Esophagus squamous epithelium (tissue), 5 donors: ENCODE measurements at regions not wholly inside any gene's neighbourhood (a gene's known extent, or its start where the extent isn't known, plus 50 kb on each side); places are given as distances from the start of the nearest gene placed in this dataset.
"Not testable (repeated sequence)": the region's sequence is repeated elsewhere in the genome, so short reads cannot be mapped to it uniquely, and the experiment has no call there.

Experiments
- DNase-seq: peaks from one replicate; lab custom pipeline; 2025; lab: John Stamatoyannopoulos, UW
- H3K27ac ChIP-seq, 4 donors: fragments of 200-600 bp; sonication (generic); one replicate each; pipeline ENCODE4 v1.5.1; 2016 to 2019; ENCODE audit warnings: mild to moderate bottlenecking in 1 of 4
- H3K27me3 ChIP-seq, 4 donors: fragments of 200-600 bp; sonication (generic); 1 replicate in 3 of 4; 2 replicates in 1 of 4; pipeline versions ENCODE4 v1.5.1 to v1.6.0; 2017 to 2021; ENCODE audit warnings: antibody characterized with exemption in 1 of 4
- H3K36me3 ChIP-seq, 3 donors: fragments of 200-600 bp; sonication (generic); one replicate each; pipeline ENCODE4 v1.5.1; 2016 to 2019
- H3K4me1 ChIP-seq, 3 donors: fragments of 200-600 bp; sonication (generic); one replicate each; pipeline ENCODE4 v1.5.1; 2017 to 2019
- H3K4me3 ChIP-seq, 4 donors: fragments of 200-600 bp; sonication (generic); 1 replicate in 3 of 4; 2 replicates in 1 of 4; pipeline ENCODE4 v1.5.1; 2016 to 2019; ENCODE audit warnings: mild to moderate bottlenecking in 2 of 4, moderate library complexity in 1 of 4
- H3K9me3 ChIP-seq, 3 donors: fragments of 200-600 bp; sonication (generic); one replicate each; pipeline ENCODE4 v1.5.1; 2016 to 2019
- POLR2A ChIP-seq, 4 donors: fragments of 450-650 bp; IDR thresholded peaks; one replicate each; pipeline ENCODE4 v1.6.1; 2017; ENCODE audit warnings: antibody characterized with exemption in 4 of 4, mild to moderate bottlenecking in 4 of 4, moderate library complexity in 3 of 4
- WGBS, 2 donors: methylation state at CpG; one replicate each; pipeline ENCODE4 v1.1.5; 2018; 5-methylcytosine and 5-hydroxymethylcytosine counted together
- intact Hi-C: fragments of 100-400 bp; cut with DNase I; formaldehyde crosslinking; loops from one replicate; pipeline ENCODE4 v1.15.0; 2022
- TF ChIP-seq, protein P1 (sequence below), 6 experiments: fragments of 450-650 bp in 4 of 6; fragments of 200-600 bp in 2 of 6; sonication (generic) in 2 of 6; IDR thresholded peaks; one replicate each; pipeline ENCODE4 v1.5.1; 2016 to 2019; ENCODE audit warnings: antibody characterized with exemption in 6 of 6, mild to moderate bottlenecking in 4 of 6, moderate library complexity in 4 of 6
- donor health status: DM: yes; HTN: yes; CAD: no.

DNA sequence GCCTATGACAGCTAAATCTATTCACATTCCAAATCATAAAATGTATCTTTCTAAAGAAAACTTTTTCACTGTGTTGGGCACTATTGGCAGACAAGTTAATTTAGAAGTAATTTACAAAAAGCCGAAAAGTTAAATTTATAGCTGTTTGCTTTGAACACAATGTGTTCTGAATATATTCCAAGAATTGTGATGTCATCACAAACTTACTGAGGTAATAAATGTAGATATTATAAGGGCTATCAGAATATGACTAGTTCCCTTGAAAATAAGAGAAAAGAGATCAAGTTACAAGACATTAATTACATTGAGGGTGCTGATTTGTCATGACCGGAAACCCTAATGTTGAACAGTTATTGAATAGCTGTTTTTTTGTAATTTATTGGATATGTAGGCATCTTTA lies 153.9 kb upstream of the SCN7A start:
- Histone ChIP-seq H3K4me1 (no peaks in the 10 kb centered on the region), H3K27ac (no peak overlapping the region), H3K36me3 (no peaks in the 10 kb centered on the region), H3K4me3 (no peak overlapping the region), H3K27me3 (no peaks in the 10 kb centered on the region), H3K9me3 (no peaks in the 10 kb centered on the region)
- TF ChIP-seq POLR2A (IDR thresholded peaks at IDR 0.05), result no peak
- TF ChIP-seq, protein P1, sequence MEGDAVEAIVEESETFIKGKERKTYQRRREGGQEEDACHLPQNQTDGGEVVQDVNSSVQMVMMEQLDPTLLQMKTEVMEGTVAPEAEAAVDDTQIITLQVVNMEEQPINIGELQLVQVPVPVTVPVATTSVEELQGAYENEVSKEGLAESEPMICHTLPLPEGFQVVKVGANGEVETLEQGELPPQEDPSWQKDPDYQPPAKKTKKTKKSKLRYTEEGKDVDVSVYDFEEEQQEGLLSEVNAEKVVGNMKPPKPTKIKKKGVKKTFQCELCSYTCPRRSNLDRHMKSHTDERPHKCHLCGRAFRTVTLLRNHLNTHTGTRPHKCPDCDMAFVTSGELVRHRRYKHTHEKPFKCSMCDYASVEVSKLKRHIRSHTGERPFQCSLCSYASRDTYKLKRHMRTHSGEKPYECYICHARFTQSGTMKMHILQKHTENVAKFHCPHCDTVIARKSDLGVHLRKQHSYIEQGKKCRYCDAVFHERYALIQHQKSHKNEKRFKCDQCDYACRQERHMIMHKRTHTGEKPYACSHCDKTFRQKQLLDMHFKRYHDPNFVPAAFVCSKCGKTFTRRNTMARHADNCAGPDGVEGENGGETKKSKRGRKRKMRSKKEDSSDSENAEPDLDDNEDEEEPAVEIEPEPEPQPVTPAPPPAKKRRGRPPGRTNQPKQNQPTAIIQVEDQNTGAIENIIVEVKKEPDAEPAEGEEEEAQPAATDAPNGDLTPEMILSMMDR (IDR thresholded peaks at IDR 0.05), result no peak
- DNase-seq, result no peak
- WGBS, 2 donors, result 71 to 96% methylated on average over 2 of the region's 2 CpGs
- intact Hi-C loops, result no loop called here

GRCh38 chr2:166643980-166644379 lies 149.9 kb upstream of the SCN7A start:
- no peak overlapping the region for H3K4me3 ChIP-seq
- H3K36me3 ChIP-seq, result no peaks in the 10 kb centered on the region

DNA sequence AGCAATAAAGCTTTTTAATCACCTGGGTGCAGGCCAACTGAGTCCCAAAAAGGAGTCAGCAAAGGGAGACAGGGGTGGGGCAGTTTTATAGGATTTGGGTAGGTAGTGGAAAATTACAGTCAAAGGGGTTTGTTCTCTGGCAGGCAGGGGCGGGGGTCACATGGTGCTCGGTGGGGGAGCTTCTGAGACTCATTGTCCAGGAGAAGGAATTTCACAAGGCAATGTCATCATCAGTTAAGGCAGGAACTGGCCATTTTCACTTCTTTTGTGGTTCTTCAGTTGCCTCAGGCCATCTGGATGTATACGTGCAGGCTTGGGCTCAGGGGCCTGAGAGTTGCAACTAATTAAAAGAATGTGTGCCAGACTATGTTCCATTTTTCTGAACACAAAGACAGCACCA lies 147.5 kb upstream of the SCN7A start:
- H3K4me3 ChIP-seq, H3K27me3 ChIP-seq, H3K9me3 ChIP-seq, intact Hi-C loops, DNase-seq, H3K36me3 ChIP-seq, H3K27ac ChIP-seq, H3K4me1 ChIP-seq: not testable (repeated sequence)
- 73 to 89% methylated on average over 3 of the region's 3 CpGs for WGBS, 2 donors

More at GRCh38 chr2:166643980-166644379, 149.9 kb upstream of the SCN7A start:
- no peak for DNase-seq
- WGBS, 2 donors, result 63 to 73% methylated on average over 1 of the region's 1 CpG
- Histone ChIP-seq H3K9me3 (no peaks in the 10 kb centered on the region), H3K27ac (no peak overlapping the region), H3K27me3 (no peaks in the 10 kb centered on the region), H3K4me1 (no peaks in the 10 kb centered on the region)
- no peak for TF ChIP-seq POLR2A (IDR thresholded peaks at IDR 0.05)
- intact Hi-C loops, result no loop called here

DNA sequence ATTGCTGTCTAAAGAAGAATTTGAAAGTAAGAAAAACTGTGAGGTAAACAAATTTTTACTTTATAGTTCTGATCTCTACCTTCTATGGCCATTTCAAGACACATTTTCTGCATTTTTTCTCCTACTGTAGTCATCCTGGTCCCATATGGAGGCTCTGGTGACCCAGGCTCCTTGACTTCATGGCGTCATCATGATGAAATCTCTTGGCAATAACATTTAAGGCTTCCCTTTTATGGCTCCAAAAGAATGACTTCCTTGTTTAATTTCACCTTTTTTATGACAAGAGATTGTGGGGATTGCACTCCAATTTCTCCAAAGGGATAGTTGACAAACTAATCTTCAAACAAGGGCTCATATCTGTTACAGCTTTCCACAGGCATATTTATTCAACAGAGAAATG lies 143.0 kb upstream of the SCN7A start:
- intact Hi-C loops, result no loop called here
- no peak for DNase-seq
- 54 to 71% methylated on average over 1 of the region's 1 CpG for WGBS, 2 donors

DNA sequence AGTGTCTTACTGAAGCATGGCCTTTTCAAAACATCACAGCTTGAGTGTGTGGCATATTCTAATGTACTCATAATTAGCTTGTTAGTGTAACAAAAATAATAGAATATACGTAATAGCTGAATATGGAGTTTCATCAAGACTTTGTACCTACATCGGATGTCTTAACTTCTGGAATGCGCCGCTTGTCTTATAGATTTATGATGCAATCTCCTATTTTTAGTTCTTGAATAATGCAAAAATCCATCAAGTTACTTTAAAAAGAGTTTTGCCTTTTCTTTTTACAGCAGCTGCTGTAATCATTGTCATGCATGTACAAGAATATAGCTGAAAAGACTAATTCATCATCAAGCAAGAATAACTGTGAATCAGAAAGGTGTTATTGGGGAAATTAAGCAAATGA lies 140.7 kb upstream of the SCN7A start:
- intact Hi-C loops, result no loop called here
- WGBS, 2 donors, result 60 to 68% methylated on average over 4 of the region's 4 CpGs
- Histone ChIP-seq H3K36me3 (no peaks in the 10 kb centered on the region), H3K4me3 (no peak overlapping the region), H3K27ac (no peak overlapping the region), H3K9me3 (peaks cover 0 to 7% (median 0%) of the 10 kb centered on the region in 3 donors), H3K27me3 (no peaks in the 10 kb centered on the region), H3K4me1 (no peaks in the 10 kb centered on the region)
- no peak for DNase-seq
- no peak for TF ChIP-seq POLR2A (IDR thresholded peaks at IDR 0.05)
- TF ChIP-seq, protein P1 (IDR thresholded peaks at IDR 0.05), result no peak

More for the DNA sequence above, 143.0 kb upstream of the SCN7A start:
- H3K27me3 ChIP-seq, result no peaks in the 10 kb centered on the region
- TF ChIP-seq POLR2A (IDR thresholded peaks at IDR 0.05), result no peak
- TF ChIP-seq, protein P1 (IDR thresholded peaks at IDR 0.05), result no peak
- H3K27ac ChIP-seq, result no peak overlapping the region
- no peaks in the 10 kb centered on the region for H3K4me1 ChIP-seq
- H3K4me3 ChIP-seq, result no peak overlapping the region
- no peaks in the 10 kb centered on the region for H3K36me3 ChIP-seq
- peaks cover 0 to 6% (median 0%) of the 10 kb centered on the region in 3 donors for H3K9me3 ChIP-seq

- H3K9me3 ChIP-seq, result peaks cover 0 to 7% (median 7%) of the 10 kb centered on the region in 3 donors
- no peak for DNase-seq
- H3K27ac ChIP-seq, result no peak overlapping the region
- no peak overlapping the region for H3K4me3 ChIP-seq
- H3K4me1 ChIP-seq, result no peaks in the 10 kb centered on the region
- no peak for TF ChIP-seq POLR2A (IDR thresholded peaks at IDR 0.05)
- TF ChIP-seq, protein P1 (IDR thresholded peaks at IDR 0.05), result no peak
- no peaks in the 10 kb centered on the region for H3K27me3 ChIP-seq
- intact Hi-C loops, result no loop called here
- 51 to 76% methylated on average over 3 of the region's 3 CpGs for WGBS, 2 donors
- H3K36me3 ChIP-seq, result no peaks in the 10 kb centered on the region
Measured at GRCh38 chr2:166632616-166633015, 138.6 kb upstream of the SCN7A start.
